ENCODE measurements at regions not wholly inside any gene's neighbourhood (a gene's known extent, or its start where the extent isn't known, plus 50 kb on each side); places are given as distances from the start of the nearest gene placed in this dataset.
"Not testable (repeated sequence)": the region's sequence is repeated elsewhere in the genome, so short reads cannot be mapped to it uniquely, and the experiment has no call there.

GRCh38 chr2:55124682-55125081 is 74.4 kb upstream of the RTN4 start:
- DNase-seq (ENCODE audit: low read depth); in situ Hi-C loops (cut with HindIII; ENCODE audit: low sequenced_read_pairs); H3K4me3 ChIP-seq (ENCODE audit: low read depth, low read length): not testable (repeated sequence)

- DNase-seq (ENCODE audit: low read depth), result no peak
- in situ Hi-C loops (cut with HindIII; ENCODE audit: low sequenced_read_pairs), result no loop called here
- no peak for TF ChIP-seq CTCF (IDR thresholded peaks at IDR 0.05; ENCODE audit: low read depth, low read length, missing control alignments)
- H3K4me3 ChIP-seq (ENCODE audit: low read depth, low read length), result no peak overlapping the region
These were observed 73.6 kb upstream of the RTN4 start for GRCh38 chr2:55123851-55124269.

- no peak for DNase-seq (ENCODE audit: low read depth)
- no peak overlapping the region for H3K4me3 ChIP-seq (ENCODE audit: low read depth, low read length)
- no peak for TF ChIP-seq CTCF (IDR thresholded peaks at IDR 0.05; ENCODE audit: low read depth, low read length, missing control alignments)
- in situ Hi-C loops (cut with HindIII; ENCODE audit: low sequenced_read_pairs), result no loop called here
These were observed 70.5 kb upstream of the RTN4 start for GRCh38 chr2:55120634-55121359.

- no peak for TF ChIP-seq CTCF (IDR thresholded peaks at IDR 0.05; ENCODE audit: low read depth, low read length, missing control alignments)
- in situ Hi-C loops (cut with HindIII; ENCODE audit: low sequenced_read_pairs), result no loop called here
- H3K4me3 ChIP-seq (ENCODE audit: low read depth, low read length), result no peak overlapping the region
- no peak for DNase-seq (ENCODE audit: low read depth)
These were observed 69.6 kb upstream of the RTN4 start for GRCh38 chr2:55119711-55120487.

GRCh38 chr2:55118643-55119083 is 68.4 kb upstream of the RTN4 start:
- TF ChIP-seq CTCF (IDR thresholded peaks at IDR 0.05; ENCODE audit: low read depth, low read length, missing control alignments), result no peak
- DNase-seq (ENCODE audit: low read depth), result no peak
- in situ Hi-C loops (cut with HindIII; ENCODE audit: low sequenced_read_pairs), result no loop called here
- no peak overlapping the region for H3K4me3 ChIP-seq (ENCODE audit: low read depth, low read length)

GRCh38 chr2:55116966-55117365 is 66.7 kb upstream of the RTN4 start:
- TF ChIP-seq CTCF (IDR thresholded peaks at IDR 0.05; ENCODE audit: low read depth, low read length, missing control alignments), result no peak
- no peak for DNase-seq (ENCODE audit: low read depth)
- in situ Hi-C loops (cut with HindIII; ENCODE audit: low sequenced_read_pairs), result no loop called here
- no peak overlapping the region for H3K4me3 ChIP-seq (ENCODE audit: low read depth, low read length)

- in situ Hi-C loops (cut with HindIII; ENCODE audit: low sequenced_read_pairs), result no loop called here
These were observed 66.3 kb upstream of the RTN4 start for GRCh38 chr2:55116598-55116964.

More at GRCh38 chr2:55116598-55116964, 66.3 kb upstream of the RTN4 start:
- TF ChIP-seq CTCF (IDR thresholded peaks at IDR 0.05; ENCODE audit: low read depth, low read length, missing control alignments), result no peak
- DNase-seq (ENCODE audit: low read depth), result no peak
- H3K4me3 ChIP-seq (ENCODE audit: low read depth, low read length), result no peak overlapping the region
